Endothelial cell of umbilical vein (primary cell): ENCODE measurements at regions not wholly inside any gene's neighbourhood (a gene's known extent, or its start where the extent isn't known, plus 50 kb on each side); places are given as distances from the start of the nearest gene placed in this dataset.

Source experiments
- POLR2A ChIP-seq: IDR thresholded peaks from 2 replicates; pipeline ENCODE4 v1.6.1; 2012; ENCODE audit warnings: low read depth, mild to moderate bottlenecking, control low read depth, low read length
- TF ChIP-seq, protein P1 (sequence below), 2 donors: IDR thresholded peaks; 1 replicate in 1 of 2; 2 replicates in 1 of 2; pipeline ENCODE4 v1.5.1; 2011; ENCODE audit warnings: low read length in 2 of 2, mild to moderate bottlenecking in 2 of 2, moderate library complexity in 2 of 2, control low read depth in 1 of 2, inconsistent platforms in 1 of 2, low read depth in 1 of 2; ENCODE audit not compliant: insufficient read depth in 1 of 2; ENCODE audit errors: extremely low read depth in 1 of 2

DNA sequence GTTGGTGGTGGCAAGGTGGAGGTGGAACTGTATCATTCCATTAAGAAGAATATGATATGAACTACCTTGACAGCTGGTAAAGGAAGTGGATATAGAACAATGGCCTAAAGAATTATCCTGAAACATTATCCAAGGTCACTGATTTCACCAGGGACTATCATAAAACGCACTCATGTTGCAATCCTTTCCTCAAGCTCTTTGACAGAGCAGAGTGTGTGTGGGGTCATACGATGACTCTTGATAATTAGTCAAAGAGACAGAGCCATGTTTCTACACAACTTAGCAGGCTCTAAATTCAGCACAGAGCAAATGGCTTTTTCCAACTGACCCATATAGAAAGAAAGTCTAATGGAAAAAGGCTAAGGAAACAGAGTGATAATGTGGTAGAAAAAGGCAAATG lies 126.4 kb upstream of the ANKFN1 start:
- TF ChIP-seq, protein P1, sequence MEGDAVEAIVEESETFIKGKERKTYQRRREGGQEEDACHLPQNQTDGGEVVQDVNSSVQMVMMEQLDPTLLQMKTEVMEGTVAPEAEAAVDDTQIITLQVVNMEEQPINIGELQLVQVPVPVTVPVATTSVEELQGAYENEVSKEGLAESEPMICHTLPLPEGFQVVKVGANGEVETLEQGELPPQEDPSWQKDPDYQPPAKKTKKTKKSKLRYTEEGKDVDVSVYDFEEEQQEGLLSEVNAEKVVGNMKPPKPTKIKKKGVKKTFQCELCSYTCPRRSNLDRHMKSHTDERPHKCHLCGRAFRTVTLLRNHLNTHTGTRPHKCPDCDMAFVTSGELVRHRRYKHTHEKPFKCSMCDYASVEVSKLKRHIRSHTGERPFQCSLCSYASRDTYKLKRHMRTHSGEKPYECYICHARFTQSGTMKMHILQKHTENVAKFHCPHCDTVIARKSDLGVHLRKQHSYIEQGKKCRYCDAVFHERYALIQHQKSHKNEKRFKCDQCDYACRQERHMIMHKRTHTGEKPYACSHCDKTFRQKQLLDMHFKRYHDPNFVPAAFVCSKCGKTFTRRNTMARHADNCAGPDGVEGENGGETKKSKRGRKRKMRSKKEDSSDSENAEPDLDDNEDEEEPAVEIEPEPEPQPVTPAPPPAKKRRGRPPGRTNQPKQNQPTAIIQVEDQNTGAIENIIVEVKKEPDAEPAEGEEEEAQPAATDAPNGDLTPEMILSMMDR (IDR thresholded peaks at IDR 0.05; ENCODE audit: extremely low read depth in 1 of 2, insufficient read depth in 1 of 2, low read depth in 1 of 2, low read length in 2 of 2): no peak
- TF ChIP-seq POLR2A: no peak
